HEK293 (cell line): ENCODE measurements at regions not wholly inside any gene's neighbourhood (a gene's known extent, or its start where the extent isn't known, plus 50 kb on each side); places are given as distances from the start of the nearest gene placed in this dataset.

Source experiments
- CTCF ChIA-PET: fragments of 350-600 bp; formaldehyde crosslinking; extraction: SDS; loops from one replicate; lab custom pipeline; 2021; ENCODE audit warnings: antibody characterized with exemption; lab: Yijun Ruan, JAX
- POLR2A ChIA-PET: fragments of 300-600 bp; formaldehyde crosslinking; extraction: SDS; loops from one replicate; lab custom pipeline; 2020; ENCODE audit warnings: antibody characterized with exemption, inconsistent platforms; lab: Yijun Ruan, JAX
- H3K27ac ChIP-seq: fragments of 200-500 bp; sonication (Bioruptor generic); 2 replicates; pipeline ENCODE4 v1.5.1; 2014; ENCODE audit warnings: low read depth, low read length, control low read depth, inconsistent platforms; ENCODE audit errors: extremely low read depth
- H3K36me3 ChIP-seq, 2 experiments: fragments of 200-500 bp in 1 of 2; sonication (Bioruptor generic) in 1 of 2; 1 replicate in 1 of 2; 2 replicates in 1 of 2; pipeline ENCODE4 v1.5.1; 2014 to 2017; ENCODE audit warnings: inconsistent platforms in 2 of 2, low read length in 2 of 2; ENCODE audit not compliant: control insufficient read depth in 2 of 2, insufficient read depth in 1 of 2
- H3K4me1 ChIP-seq: fragments of 200-500 bp; sonication (Bioruptor generic); 2 replicates; pipeline ENCODE4 v1.5.1; 2014; ENCODE audit warnings: mild to moderate bottlenecking, low read length, inconsistent platforms; ENCODE audit not compliant: control insufficient read depth, insufficient read depth
- H3K4me3 ChIP-seq: 2 replicates; pipeline ENCODE4 v1.5.1; 2011; ENCODE audit warnings: low read depth, mild to moderate bottlenecking, control low read depth, low read length, moderate library complexity
- H3K9me3 ChIP-seq: fragments of 200-500 bp; sonication (Bioruptor generic); 2 replicates; pipeline ENCODE4 v1.5.1; 2014; ENCODE audit warnings: low read depth, low read length, inconsistent platforms; ENCODE audit not compliant: control insufficient read depth, insufficient read depth
- FEZF1 ChIP-seq: fragments of 450-650 bp; formaldehyde crosslinking; IDR thresholded peaks from 2 replicates; pipeline ENCODE4 v1.5.1; 2016; ENCODE audit warnings: missing biosample characterization, missing genetic modification characterization
- GFI1B ChIP-seq: fragments of 450-650 bp; formaldehyde crosslinking; IDR thresholded peaks from 2 replicates; pipeline ENCODE4 v1.5.1; 2016; ENCODE audit warnings: missing biosample characterization, missing genetic modification characterization
- KLF7 ChIP-seq: fragments of 450-650 bp; formaldehyde crosslinking; IDR thresholded peaks from 2 replicates; pipeline ENCODE4 v1.5.1; 2016; ENCODE audit warnings: missing biosample characterization, missing genetic modification characterization, borderline replicate concordance
- REPIN1 ChIP-seq: fragments of 450-650 bp; formaldehyde crosslinking; IDR thresholded peaks from 2 replicates; pipeline ENCODE4 v1.5.1; 2017; ENCODE audit warnings: missing biosample characterization, missing genetic modification characterization, low read depth
- SETDB1 ChIP-seq: IDR thresholded peaks from one replicate; pipeline ENCODE4 v1.6.1; 2017; ENCODE audit warnings: mild to moderate bottlenecking, low read length, moderate library complexity, mixed read lengths; ENCODE audit not compliant: insufficient read length
- ZBTB8A ChIP-seq: fragments of 450-650 bp; formaldehyde crosslinking; IDR thresholded peaks from 2 replicates; pipeline ENCODE4 v1.5.1; 2016; ENCODE audit warnings: missing biosample characterization, missing genetic modification characterization
- ZEB2 ChIP-seq: fragments of 450-650 bp; formaldehyde crosslinking; IDR thresholded peaks from 2 replicates; pipeline ENCODE4 v1.5.1; 2016; ENCODE audit warnings: missing biosample characterization, missing genetic modification characterization
- ZNF16 ChIP-seq: fragments of 450-650 bp; formaldehyde crosslinking; IDR thresholded peaks from 2 replicates; pipeline ENCODE4 v1.5.1; 2016; ENCODE audit warnings: low read depth, missing biosample characterization, missing genetic modification characterization
- ZNF214 ChIP-seq: fragments of 450-650 bp; formaldehyde crosslinking; IDR thresholded peaks from 2 replicates; pipeline ENCODE4 v1.5.1; 2017; ENCODE audit warnings: missing biosample characterization, mild to moderate bottlenecking, missing genetic modification characterization, borderline replicate concordance
- ZNF354C ChIP-seq: fragments of 450-650 bp; formaldehyde crosslinking; IDR thresholded peaks from 2 replicates; pipeline ENCODE4 v1.5.1; 2016; ENCODE audit warnings: missing biosample characterization, missing genetic modification characterization, low read depth, borderline replicate concordance
- ZNF510 ChIP-seq: fragments of 450-650 bp; formaldehyde crosslinking; IDR thresholded peaks from 2 replicates; pipeline ENCODE4 v1.5.1; 2018; ENCODE audit warnings: mild to moderate bottlenecking, missing genetic modification characterization, missing biosample characterization; ENCODE audit not compliant: insufficient replicate concordance
- ZNF514 ChIP-seq: fragments of 450-650 bp; formaldehyde crosslinking; IDR thresholded peaks from 2 replicates; pipeline ENCODE4 v1.5.1; 2016; ENCODE audit warnings: missing biosample characterization, missing genetic modification characterization
- ZNF571 ChIP-seq: fragments of 450-650 bp; formaldehyde crosslinking; IDR thresholded peaks from 2 replicates; pipeline ENCODE4 v1.5.0; 2017; ENCODE audit warnings: missing biosample characterization, missing genetic modification characterization
- ZNF585B ChIP-seq: fragments of 450-650 bp; formaldehyde crosslinking; IDR thresholded peaks from 2 replicates; pipeline ENCODE4 v1.5.1; 2016; ENCODE audit warnings: missing biosample characterization, missing genetic modification characterization
- ZNF596 ChIP-seq: fragments of 450-650 bp; IDR thresholded peaks from 2 replicates; pipeline ENCODE4 v1.5.0; 2018; ENCODE audit warnings: missing biosample characterization, mild to moderate bottlenecking, missing genetic modification characterization, moderate library complexity
- ZNF707 ChIP-seq: fragments of 450-650 bp; formaldehyde crosslinking; IDR thresholded peaks from 2 replicates; pipeline ENCODE4 v1.5.1; 2016; ENCODE audit warnings: missing biosample characterization, missing genetic modification characterization
- ZNF792 ChIP-seq: fragments of 450-650 bp; formaldehyde crosslinking; IDR thresholded peaks from 2 replicates; pipeline ENCODE4 v1.5.1; 2016; ENCODE audit warnings: missing biosample characterization, missing genetic modification characterization
- TF ChIP-seq, protein P1 (sequence below): fragments of 450-650 bp; formaldehyde crosslinking; IDR thresholded peaks from 2 replicates; pipeline ENCODE4 v1.5.1; 2016; ENCODE audit warnings: missing biosample characterization, missing genetic modification characterization, low read depth
- TF ChIP-seq, protein P2 (sequence below): fragments of 450-650 bp; formaldehyde crosslinking; IDR thresholded peaks from 2 replicates; pipeline ENCODE4 v1.5.1; 2016; ENCODE audit warnings: missing biosample characterization, missing genetic modification characterization, borderline replicate concordance
- TF ChIP-seq, protein P3 (sequence below): fragments of 450-650 bp; formaldehyde crosslinking; IDR thresholded peaks from 2 replicates; pipeline ENCODE4 v1.5.1; 2016; ENCODE audit warnings: missing biosample characterization, missing genetic modification characterization

DNA sequence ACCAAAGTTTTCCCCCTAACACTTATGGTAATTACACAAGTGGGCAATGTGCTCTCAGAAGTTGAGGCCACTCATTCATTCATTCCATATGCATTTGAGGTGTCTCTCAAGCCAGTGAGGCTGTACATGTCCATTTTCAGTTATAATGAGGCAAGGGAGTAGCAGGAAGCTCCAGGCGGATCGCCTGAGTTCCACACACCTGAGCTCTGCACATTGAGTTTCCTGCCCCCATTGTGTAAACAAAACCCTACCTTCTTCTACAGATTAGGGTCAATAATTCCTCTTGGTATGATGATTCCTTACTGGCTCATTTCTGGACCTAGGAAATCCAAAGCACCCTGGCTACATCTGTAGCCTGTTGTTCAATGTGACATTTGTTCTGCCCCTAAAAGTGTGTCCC lies 555.3 kb downstream of the MED13L start:
- no peak overlapping the region for H3K4me3 ChIP-seq
- H3K9me3 ChIP-seq = no peaks in the 10 kb centered on the region
- ChIA-PET CTCF (interaction anchor here (0.7 kb wide), 1 partner anchor 600 kb away, joined by 3 read pairs; no protein-coding TSS in a partner anchor), POLR2A (no interaction called here)
- no peaks in the 10 kb centered on the region for H3K36me3 ChIP-seq
- no peak overlapping the region for H3K27ac ChIP-seq
- TF ChIP-seq ZBTB8A (tag by site-specific recombination) = no peak
- TF ChIP-seq ZNF571 (tag by site-specific recombination) = no peak
- TF ChIP-seq, protein P1, sequence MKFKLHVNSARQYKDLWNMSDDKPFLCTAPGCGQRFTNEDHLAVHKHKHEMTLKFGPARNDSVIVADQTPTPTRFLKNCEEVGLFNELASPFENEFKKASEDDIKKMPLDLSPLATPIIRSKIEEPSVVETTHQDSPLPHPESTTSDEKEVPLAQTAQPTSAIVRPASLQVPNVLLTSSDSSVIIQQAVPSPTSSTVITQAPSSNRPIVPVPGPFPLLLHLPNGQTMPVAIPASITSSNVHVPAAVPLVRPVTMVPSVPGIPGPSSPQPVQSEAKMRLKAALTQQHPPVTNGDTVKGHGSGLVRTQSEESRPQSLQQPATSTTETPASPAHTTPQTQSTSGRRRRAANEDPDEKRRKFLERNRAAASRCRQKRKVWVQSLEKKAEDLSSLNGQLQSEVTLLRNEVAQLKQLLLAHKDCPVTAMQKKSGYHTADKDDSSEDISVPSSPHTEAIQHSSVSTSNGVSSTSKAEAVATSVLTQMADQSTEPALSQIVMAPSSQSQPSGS = no peak
- TF ChIP-seq FEZF1 (tag by site-specific recombination) = no peak
- no peak for TF ChIP-seq ZNF214 (tag by site-specific recombination)
- TF ChIP-seq ZNF585B (tag by site-specific recombination) = no peak
- no peak for TF ChIP-seq ZNF16 (tag by site-specific recombination)
- TF ChIP-seq, protein P2, sequence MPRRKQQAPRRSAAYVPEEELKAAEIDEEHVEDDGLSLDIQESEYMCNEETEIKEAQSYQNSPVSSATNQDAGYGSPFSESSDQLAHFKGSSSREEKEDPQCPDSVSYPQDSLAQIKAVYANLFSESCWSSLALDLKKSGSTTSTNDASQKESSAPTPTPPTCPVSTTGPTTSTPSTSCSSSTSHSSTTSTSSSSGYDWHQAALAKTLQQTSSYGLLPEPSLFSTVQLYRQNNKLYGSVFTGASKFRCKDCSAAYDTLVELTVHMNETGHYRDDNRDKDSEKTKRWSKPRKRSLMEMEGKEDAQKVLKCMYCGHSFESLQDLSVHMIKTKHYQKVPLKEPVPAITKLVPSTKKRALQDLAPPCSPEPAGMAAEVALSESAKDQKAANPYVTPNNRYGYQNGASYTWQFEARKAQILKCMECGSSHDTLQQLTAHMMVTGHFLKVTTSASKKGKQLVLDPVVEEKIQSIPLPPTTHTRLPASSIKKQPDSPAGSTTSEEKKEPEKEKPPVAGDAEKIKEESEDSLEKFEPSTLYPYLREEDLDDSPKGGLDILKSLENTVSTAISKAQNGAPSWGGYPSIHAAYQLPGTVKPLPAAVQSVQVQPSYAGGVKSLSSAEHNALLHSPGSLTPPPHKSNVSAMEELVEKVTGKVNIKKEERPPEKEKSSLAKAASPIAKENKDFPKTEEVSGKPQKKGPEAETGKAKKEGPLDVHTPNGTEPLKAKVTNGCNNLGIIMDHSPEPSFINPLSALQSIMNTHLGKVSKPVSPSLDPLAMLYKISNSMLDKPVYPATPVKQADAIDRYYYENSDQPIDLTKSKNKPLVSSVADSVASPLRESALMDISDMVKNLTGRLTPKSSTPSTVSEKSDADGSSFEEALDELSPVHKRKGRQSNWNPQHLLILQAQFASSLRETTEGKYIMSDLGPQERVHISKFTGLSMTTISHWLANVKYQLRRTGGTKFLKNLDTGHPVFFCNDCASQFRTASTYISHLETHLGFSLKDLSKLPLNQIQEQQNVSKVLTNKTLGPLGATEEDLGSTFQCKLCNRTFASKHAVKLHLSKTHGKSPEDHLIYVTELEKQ = no peak
- TF ChIP-seq KLF7 = no peak
- TF ChIP-seq ZNF707 (tag by site-specific recombination) = no peak
- no peak for TF ChIP-seq ZNF514 (tag by site-specific recombination)
- TF ChIP-seq SETDB1 = no peak
- no peak for TF ChIP-seq ZNF792 (tag by site-specific recombination)
- H3K4me1 ChIP-seq = no peaks in the 10 kb centered on the region

DNA sequence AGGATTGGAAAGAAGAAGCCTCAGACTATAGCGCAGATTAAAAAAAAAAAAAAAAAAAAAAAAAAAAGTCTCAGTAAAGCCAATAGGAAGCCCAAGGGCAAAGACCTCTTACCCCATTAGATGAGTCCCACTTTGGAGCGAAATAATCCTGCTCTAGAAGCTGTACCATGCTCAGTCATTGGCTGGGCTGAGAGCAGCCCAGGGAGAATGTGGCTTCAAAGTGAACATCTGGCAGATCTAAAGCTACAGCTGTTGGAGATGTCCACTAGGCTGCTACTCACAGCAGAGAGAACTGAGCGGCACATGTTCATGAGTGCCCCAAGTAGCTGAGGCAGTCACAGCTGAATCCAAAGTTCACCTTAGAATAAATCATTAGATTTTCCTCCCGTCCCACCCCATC lies 560.9 kb downstream of the MED13L start:
- no peaks in the 10 kb centered on the region for H3K4me1 ChIP-seq
- no peak overlapping the region for H3K27ac ChIP-seq
- no peak overlapping the region for H3K4me3 ChIP-seq
- no peaks in the 10 kb centered on the region for H3K36me3 ChIP-seq
- no peaks in the 10 kb centered on the region for H3K9me3 ChIP-seq
- TF ChIP-seq, protein P3, sequence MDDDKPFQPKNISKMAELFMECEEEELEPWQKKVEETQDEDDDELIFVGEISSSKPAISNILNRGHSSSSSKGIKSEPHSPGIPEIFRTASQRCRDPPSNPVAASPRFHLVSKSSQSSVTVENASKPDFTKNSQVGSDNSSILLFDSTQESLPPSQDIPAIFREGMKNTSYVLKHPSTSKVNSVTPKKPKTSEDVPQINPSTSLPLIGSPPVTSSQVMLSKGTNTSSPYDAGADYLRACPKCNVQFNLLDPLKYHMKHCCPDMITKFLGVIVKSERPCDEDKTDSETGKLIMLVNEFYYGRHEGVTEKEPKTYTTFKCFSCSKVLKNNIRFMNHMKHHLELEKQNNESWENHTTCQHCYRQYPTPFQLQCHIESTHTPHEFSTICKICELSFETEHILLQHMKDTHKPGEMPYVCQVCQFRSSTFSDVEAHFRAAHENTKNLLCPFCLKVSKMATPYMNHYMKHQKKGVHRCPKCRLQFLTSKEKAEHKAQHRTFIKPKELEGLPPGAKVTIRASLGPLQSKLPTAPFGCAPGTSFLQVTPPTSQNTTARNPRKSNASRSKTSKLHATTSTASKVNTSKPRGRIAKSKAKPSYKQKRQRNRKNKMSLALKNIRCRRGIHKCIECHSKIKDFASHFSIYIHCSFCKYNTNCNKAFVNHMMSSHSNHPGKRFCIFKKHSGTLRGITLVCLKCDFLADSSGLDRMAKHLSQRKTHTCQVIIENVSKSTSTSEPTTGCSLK (tag by site-specific recombination) = no peak
- TF ChIP-seq ZNF596 (no peak), ZEB2 (no peak), SETDB1 (no peak), ZNF510 (tag by site-specific recombination) (no peak), GFI1B (tag by site-specific recombination) (no peak), ZNF354C (no peak), REPIN1 (tag by site-specific recombination) (no peak)
- ChIA-PET CTCF (no interaction called here), POLR2A (no interaction called here)
